Stimulated activated CD4-positive, alpha-beta T cell treated with anti-CD3 and anti-CD28 coated beads, TNF-alpha, amount 100 ng/mL, for 24 hours (primary cell): ENCODE measurements at regions not wholly inside any gene's neighbourhood (a gene's known extent, or its start where the extent isn't known, plus 50 kb on each side); places are given as distances from the start of the nearest gene placed in this dataset.
"Not testable (repeated sequence)": the region's sequence is repeated elsewhere in the genome, so short reads cannot be mapped to it uniquely, and the experiment has no call there.

Experiments used
- DNase-seq, 3 experiments: peaks; one replicate each; pipeline ENCODE4 v3.0.0-alpha.2; 2020; ENCODE audit warnings: low read depth in 3 of 3

GRCh38 chr6:16039892-16040627, 88.8 kb upstream of the MYLIP start:
- DNase-seq, result not testable (repeated sequence)

DNA sequence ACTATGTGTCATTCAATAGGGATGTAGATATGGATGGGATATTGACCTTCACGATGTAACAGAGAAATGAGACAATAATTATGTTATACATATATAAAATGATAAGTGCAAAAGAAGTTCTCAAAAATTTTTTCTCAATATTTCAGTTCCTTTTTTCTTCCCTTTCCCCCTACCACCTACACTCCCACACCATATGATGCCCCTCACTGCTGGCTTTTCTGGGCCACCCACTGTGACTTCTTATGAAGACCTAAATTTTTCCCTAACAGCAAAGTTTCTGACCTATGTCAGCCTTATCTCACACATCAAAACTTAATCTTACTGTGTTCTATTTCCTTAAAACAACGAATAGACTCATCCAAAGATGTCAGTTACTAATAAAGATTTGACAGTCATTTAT, 89.9 kb upstream of the MYLIP start:
- DNase-seq, result no peak

GRCh38 chr6:16035488-16036080, 93.3 kb upstream of the MYLIP start:
- DNase-seq, result no peak

- no peak for DNase-seq
Measured at GRCh38 chr6:16033214-16033613, 95.7 kb upstream of the MYLIP start.

- DNase-seq, result no peak
Measured at GRCh38 chr6:16031278-16031981, 97.5 kb upstream of the MYLIP start.

DNA sequence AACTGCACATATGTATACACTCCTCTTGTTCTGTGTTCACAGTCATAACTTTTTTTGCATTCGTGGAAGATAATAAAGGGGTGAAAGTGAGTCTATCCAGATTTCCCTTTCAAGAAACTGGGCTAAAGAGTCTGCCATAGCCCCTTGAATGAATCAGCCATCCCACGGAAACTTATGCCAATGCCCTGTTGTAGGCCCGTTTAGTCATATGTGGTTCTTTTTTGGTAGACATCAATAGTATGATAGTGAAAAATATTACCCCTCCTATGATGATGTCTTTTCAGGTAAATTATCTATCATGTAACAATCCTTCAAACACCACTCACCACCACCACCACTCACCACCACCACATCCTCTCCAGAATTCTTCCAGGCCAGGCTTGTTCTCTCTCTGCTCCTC, 99.9 kb upstream of the MYLIP start:
- DNase-seq, result no peak

DNA sequence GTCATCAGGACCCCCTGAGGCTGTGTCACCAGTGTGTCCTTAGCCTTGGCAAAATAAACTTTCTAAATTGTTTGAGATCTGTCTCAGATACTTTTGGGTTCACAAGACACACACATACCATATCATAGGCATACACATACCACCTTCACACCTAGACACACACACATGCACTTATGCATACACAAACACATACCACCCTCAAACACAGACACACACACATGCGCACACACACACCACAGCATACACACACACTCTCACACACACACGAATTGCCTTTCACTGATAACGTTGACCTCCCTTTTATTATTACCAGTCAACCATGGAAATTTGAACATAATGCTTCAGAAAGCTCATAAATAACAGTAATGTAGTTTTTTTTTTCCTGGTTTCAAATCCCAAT, 108.6 kb upstream of the MYLIP start:
- DNase-seq, result no peak

DNA sequence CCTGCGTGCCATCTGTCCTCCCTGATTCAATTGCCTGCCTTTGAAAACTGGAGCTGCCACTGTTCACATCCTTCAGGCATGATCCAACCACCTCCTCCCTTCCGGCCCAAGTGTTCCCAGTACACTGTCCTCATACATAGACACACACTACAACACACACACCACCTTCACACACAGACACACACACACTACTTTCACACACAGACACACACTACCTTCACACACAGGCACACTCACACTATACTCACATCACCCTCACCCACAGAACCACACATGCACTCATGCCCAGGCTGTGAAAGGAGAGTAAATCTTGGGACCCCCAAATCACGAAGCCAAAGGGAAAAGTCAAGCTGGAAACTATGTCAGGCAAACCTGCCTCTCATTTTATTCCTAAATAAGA, 109.4 kb upstream of the MYLIP start:
- DNase-seq, result no peak

GRCh38 chr6:16018626-16019025, 110.3 kb upstream of the MYLIP start:
- DNase-seq, result no peak

DNA sequence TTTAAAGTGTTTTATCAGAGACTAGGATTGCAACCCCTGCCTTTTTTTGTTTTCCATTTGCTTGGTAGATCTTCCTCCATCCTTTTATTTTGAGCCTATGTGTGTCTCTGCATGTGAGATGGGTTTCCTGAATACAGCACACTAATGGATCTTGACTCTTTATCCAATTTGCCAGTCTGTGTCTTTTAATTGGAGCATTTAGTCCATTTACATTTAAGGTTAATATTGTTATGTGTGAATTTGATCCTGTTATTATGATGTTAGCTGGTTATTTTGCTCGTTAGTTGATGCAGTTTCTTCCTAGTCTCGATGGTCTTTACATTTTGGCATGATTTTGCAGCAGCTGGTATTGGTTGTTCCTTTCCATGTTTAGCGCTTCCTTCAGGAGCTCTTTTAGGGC, 114.6 kb upstream of the MYLIP start:
- not testable (repeated sequence) for DNase-seq

DNA sequence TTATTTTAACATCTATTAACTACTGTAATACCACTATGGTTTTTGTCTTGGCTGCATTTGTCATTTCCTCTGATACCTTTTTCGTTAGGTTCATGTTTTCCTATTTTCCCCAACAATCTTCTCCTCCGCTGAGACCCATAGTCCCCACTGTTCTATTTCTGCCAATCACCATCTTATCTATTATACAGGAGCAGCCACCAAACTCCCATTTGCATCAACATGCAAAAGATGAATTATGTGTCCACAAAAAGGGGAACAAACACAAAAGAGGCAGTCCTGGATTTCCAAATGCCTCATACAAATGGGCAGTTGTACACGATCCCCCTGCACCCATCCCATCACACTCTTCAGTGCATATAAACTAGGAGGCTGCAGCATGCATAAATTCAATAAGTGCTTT, 121.7 kb upstream of the MYLIP start:
- no peak for DNase-seq

GRCh38 chr6:16006681-16007080, 122.2 kb upstream of the MYLIP start:
- no peak for DNase-seq

DNA sequence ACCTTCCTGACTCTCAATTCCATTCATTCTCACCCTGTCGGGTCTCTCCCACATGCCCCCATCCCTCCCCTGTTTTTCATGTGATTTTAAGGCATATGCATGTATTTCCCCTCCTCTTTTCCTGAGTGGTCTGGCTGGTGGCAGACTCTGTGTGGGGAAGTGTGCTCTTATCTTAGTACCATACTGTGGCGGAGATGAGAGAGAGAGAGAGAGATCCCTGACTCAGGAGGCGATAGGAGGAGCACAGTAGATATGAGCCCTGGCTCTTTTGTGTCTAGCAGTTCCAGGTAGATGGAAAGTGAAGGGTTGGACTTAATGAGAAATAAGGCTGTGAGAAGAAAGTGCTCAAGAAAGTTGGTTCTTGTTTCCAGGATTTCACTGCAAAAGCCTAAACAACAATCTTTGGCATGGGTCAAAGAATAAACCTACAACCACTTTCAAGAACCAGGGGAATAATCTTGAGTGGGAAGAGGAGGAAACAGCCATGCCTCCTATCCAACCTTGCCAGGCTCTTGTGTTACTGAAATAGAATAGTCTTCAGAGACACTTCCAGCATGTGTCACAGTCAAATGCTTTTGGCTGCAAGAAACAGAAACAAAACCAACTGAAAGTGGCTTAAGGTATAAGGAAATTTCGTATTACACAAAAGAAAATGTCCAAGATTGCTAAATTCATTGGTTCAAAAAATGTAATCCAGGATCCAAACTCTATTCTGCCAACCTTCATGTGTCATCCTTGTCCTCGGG, 123.8 kb upstream of the MYLIP start:
- no peak for DNase-seq

GRCh38 chr6:16003197-16003491, 125.7 kb upstream of the MYLIP start:
- no peak for DNase-seq

DNA sequence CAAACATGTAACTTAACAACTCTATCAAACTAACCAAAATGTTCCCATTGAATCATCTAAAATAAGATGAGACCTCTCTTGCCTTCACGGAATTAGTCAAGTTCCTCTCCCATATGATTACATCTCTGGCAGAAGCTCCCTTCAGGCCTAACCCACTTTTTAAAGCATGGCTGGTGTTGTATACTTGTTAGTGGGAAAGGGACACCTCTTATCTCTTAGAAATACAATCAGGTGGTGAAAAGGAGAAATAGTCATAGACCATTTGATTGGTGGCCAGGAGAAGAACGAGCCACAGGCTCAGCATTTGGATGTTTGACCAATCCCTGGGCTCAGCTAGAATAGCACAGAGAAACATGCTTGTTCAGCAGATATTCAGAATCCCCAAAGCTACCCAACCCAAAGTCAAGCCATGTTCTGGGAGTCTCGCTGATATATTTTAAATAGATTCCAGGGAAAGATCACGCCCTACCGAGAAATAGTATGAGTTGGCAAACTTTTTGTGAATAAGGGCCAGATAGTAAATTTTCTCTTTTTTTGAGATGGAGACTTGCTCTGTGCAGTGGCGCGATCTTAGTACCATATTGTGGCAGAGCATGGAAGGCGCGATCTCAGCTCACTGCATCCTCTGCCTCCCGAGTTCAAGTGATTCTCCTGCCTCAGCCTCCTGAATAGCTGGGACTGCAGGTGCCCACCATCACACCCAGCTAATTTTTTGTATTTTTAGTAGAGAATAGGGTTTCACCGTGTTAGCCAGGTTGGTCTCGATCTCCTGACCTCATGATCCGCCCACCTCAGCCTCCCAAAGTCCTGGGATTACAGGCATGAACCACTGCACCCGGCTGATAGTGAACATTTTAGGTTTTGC, 126.3 kb upstream of the MYLIP start:
- DNase-seq, result no peak

GRCh38 chr6:16001158-16001557, 127.7 kb upstream of the MYLIP start:
- DNase-seq, result no peak

- DNase-seq, result no peak
Measured at GRCh38 chr6:15999201-15999600, 129.7 kb upstream of the MYLIP start.

DNA sequence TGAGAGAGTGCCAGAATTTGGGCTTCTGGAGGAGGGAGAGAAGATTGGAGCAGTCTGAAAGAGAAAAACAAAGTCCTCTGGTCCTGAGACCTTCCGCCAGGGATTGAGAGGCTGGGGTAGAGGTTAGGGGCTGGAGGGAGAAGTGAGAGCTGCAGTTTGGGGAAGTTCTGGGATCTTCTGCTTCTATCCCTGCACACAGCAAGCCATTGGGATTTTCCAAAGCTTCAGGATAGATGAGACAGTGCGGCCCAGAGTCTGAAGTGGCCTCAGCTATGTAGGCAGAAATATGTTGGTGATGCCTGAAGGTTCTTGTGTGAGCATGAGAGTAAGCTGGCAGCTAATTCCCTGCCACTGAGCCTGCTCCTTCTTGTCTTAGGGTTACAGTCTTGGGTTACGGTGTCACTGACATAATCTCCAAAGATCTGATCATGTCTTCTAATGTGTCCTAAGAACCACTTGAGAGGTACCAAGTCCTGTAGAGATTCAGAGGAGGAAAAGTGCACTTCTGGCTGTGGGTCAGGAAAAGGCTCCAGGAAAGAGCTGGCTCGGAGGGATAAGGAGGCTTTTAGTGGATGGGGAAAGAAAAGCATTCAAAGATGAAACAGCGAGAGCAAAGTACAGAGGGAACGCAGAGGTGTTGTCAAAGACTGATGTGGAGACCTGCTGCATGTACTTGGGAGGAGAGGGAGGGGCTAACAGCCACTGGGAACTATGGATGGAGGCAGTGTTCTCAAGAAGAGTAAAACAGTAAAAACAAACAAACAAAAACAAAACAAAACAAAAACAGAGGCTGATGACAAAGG, 131.1 kb upstream of the MYLIP start:
- no peak for DNase-seq

DNA sequence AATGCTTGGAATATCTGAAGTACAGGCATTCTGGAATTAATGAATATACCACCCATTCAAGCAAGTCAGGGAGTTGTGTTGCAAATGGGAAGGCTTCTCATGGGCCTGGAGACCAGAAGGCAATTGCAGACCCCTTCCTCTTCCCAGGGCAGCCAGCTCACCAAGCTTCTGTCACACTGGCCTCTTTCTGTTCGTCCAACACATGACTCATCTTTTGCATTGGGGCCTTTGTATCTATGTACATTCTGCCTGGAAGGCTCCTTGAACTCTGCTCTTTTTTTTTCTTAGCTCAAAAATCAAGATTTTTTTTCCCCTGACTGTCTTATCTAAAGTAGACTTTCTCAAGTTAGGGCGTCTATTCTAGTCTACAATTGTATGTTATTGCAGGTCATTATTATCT, 132.9 kb upstream of the MYLIP start:
- DNase-seq, result no peak

DNA sequence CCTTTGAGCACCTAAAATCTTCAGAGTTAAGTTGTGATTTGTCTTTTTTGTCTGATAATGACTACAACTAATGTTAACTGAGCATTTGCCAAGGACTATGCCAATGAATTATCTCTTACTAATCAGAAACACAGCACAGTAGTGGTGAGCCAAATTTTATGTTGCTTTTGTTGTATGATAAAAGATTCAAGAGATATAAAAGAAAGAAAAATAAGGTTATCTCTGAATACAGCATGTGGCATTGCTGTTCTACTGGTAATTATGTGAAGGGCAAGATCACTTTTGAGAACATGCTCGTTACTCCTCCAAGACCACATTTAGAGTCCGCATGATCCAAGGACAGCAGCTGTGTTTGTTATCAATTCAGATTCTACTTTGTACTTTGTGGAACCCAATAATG, 133.4 kb upstream of the MYLIP start:
- DNase-seq, result no peak
